ENCODE measurements at regions not wholly inside any gene's neighbourhood (a gene's known extent, or its start where the extent isn't known, plus 50 kb on each side); places are given as distances from the start of the nearest gene placed in this dataset.

DNA sequence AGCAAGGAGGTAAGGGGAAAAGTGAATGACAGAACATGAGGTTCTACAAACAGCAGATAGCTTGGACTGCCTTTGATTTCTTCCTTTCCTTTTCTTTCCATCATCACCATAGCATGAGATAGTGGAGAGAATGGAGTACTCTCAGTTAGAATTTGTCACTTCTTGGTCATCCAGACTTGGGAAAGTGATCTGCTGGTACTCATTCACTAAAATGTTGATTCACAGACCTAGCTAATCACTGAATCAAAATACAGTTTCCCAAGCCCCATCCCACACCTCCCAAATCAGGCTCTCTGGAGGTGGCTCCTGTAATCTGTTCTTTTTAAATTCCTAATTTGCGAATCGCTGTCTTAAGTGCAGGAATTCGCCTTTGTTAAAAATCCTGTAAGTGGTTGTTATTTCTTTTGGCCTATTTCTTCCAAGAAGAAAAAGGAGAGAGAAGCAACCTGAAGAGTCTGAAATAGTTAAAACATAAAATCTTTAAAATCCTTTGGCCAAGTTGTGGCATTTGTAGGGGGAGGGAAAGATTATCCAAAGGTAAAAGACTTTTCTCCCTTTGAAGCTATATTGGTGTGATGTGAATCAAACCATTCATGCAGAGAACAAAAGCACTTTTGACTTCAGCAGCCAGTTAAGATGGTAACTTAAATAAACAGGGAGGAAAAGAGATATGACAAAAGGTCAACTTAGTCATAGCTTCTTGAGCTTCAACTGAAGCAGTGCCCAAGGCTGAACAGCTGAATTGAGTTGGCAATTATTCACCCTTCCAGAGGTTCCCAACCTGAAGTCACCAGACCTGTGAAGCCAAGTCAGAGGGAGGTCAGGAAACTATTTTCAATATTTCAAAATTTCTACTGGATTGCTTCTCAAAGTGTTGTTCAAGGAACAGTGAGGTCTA, 255.1 kb upstream of the KRR1 start:
- peak overlapping the region in 1 of 2 experiments; percentile 51; a peak in 2 of 4 replicates for H3K27ac ChIP-seq (ENCODE audit: low read depth in 2 of 2, low read length in 1 of 2)
- no peaks in the 10 kb centered on the region for H3K27me3 ChIP-seq (ENCODE audit: insufficient read depth)
- WGBS (ENCODE audit: low lambda C conversion rate) = 85% methylated on average over 3 of the region's 3 CpGs
- H3K79me2 ChIP-seq (ENCODE audit: insufficient read depth) = no peaks in the 10 kb centered on the region
- no peaks in the 10 kb centered on the region for H4K20me1 ChIP-seq (ENCODE audit: insufficient read depth)
- H3K4me3 ChIP-seq (ENCODE audit: low read depth in 2 of 2, low read length in 1 of 2) = no peak overlapping the region
- H3K36me3 ChIP-seq (replicated peaks in 1 of 2; ENCODE audit: control insufficient read depth in 1 of 2, insufficient read depth in 2 of 2, low read length in 1 of 2) = no peaks in the 10 kb centered on the region
- H3K9ac ChIP-seq = no peak overlapping the region
- peak overlapping the region; percentile 35; the same call in 1 of the 2 replicates for H2AFZ ChIP-seq (ENCODE audit: low read depth)
- H3K9me2 ChIP-seq = no peaks in the 10 kb centered on the region
- POLR2A ChIA-PET = no interaction called here
- H3F3A ChIP-seq (replicated peaks; ENCODE audit: insufficient read depth) = peaks cover 17% of the 10 kb centered on the region
- CTCF ChIA-PET = interaction anchor here (0.6 to 1.5 kb wide), 2 partner anchors 15 to 463 kb away, joined by 3 to 4 read pairs; no protein-coding TSS in a partner anchor
- peaks cover 0 to 10% of the 10 kb centered on the region in 2 experiments; a peak in 1 of 4 replicates for H3K4me1 ChIP-seq (ENCODE audit: control insufficient read depth in 1 of 2, insufficient read depth in 2 of 2, low read depth in 1 of 2, low read length in 1 of 2)
- no peaks in the 10 kb centered on the region for H3K9me3 ChIP-seq
- 0 out of 2 replicates have a peak overlapping the region, but pooled peaks have one; percentile 39 for H3K4me2 ChIP-seq
- DNase-seq = no peak
- TF ChIP-seq MEF2A (IDR thresholded peaks at IDR 0.05; ENCODE audit: borderline replicate concordance, low read depth) (0 out of 2 replicates have a peak, but pooled peaks have one; percentile 15), EZH2phosphoT487 (IDR thresholded peaks at IDR 0.05; ENCODE audit: borderline replicate concordance, low read depth) (no peak), TEAD4 (IDR thresholded peaks at IDR 0.05; ENCODE audit: borderline replicate concordance, insufficient read depth) (0 out of 2 replicates have a peak, but pooled peaks have one; percentile 17), FOXJ3 (CRISPR knock-in tag; IDR thresholded peaks at IDR 0.05) (no peak), ELF1 (IDR thresholded peaks at IDR 0.05) (no peak), GABPA (IDR thresholded peaks at IDR 0.05; ENCODE audit: low read depth) (no peak), FOSL2 (IDR thresholded peaks at IDR 0.05; ENCODE audit: borderline replicate concordance, low read depth) (peak; percentile 56), MXI1 (IDR thresholded peaks at IDR 0.05; ENCODE audit: low read depth, low read length) (no peak), JUND (IDR thresholded peaks at IDR 0.05) (peak; percentile 41), TCF12 (IDR thresholded peaks at IDR 0.05) (peak; percentile 76), RFX5 (IDR thresholded peaks at IDR 0.05; ENCODE audit: low read length) (no peak), CHD2 (IDR thresholded peaks at IDR 0.05; ENCODE audit: low read length, partially characterized antibody) (no peak), NFIC (IDR thresholded peaks at IDR 0.05; ENCODE audit: borderline replicate concordance) (peak; percentile 67; the same call in 1 of the 2 replicates), SMC3 (IDR thresholded peaks at IDR 0.05; ENCODE audit: low read depth, low read length) (no peak), TAF1 (IDR thresholded peaks at IDR 0.05; ENCODE audit: borderline replicate concordance, low read depth, low read length) (no peak), GATA2 (CRISPR knock-in tag; IDR thresholded peaks at IDR 0.05) (no peak), RXRA (IDR thresholded peaks at IDR 0.05; ENCODE audit: borderline replicate concordance, low read depth) (peak; percentile 79; the same call in 1 of the 2 replicates), YY1 (IDR thresholded peaks at IDR 0.05; ENCODE audit: low read depth) (no peak), FOXM1 (IDR thresholded peaks at IDR 0.05; ENCODE audit: low read depth) (no peak), NRF1 (IDR thresholded peaks at IDR 0.05; ENCODE audit: low read depth, low read length) (no peak), SIN3A (IDR thresholded peaks at IDR 0.05; ENCODE audit: borderline replicate concordance, low read depth, low read length) (no peak), RAD21 (IDR thresholded peaks at IDR 0.05; ENCODE audit: low read length) (no peak)
- TF ChIP-seq, protein P1, sequence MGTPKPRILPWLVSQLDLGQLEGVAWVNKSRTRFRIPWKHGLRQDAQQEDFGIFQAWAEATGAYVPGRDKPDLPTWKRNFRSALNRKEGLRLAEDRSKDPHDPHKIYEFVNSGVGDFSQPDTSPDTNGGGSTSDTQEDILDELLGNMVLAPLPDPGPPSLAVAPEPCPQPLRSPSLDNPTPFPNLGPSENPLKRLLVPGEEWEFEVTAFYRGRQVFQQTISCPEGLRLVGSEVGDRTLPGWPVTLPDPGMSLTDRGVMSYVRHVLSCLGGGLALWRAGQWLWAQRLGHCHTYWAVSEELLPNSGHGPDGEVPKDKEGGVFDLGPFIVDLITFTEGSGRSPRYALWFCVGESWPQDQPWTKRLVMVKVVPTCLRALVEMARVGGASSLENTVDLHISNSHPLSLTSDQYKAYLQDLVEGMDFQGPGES (IDR thresholded peaks at IDR 0.05; ENCODE audit: low read depth, low read length) = no peak
- TF ChIP-seq, protein P2, sequence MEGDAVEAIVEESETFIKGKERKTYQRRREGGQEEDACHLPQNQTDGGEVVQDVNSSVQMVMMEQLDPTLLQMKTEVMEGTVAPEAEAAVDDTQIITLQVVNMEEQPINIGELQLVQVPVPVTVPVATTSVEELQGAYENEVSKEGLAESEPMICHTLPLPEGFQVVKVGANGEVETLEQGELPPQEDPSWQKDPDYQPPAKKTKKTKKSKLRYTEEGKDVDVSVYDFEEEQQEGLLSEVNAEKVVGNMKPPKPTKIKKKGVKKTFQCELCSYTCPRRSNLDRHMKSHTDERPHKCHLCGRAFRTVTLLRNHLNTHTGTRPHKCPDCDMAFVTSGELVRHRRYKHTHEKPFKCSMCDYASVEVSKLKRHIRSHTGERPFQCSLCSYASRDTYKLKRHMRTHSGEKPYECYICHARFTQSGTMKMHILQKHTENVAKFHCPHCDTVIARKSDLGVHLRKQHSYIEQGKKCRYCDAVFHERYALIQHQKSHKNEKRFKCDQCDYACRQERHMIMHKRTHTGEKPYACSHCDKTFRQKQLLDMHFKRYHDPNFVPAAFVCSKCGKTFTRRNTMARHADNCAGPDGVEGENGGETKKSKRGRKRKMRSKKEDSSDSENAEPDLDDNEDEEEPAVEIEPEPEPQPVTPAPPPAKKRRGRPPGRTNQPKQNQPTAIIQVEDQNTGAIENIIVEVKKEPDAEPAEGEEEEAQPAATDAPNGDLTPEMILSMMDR (IDR thresholded peaks at IDR 0.05) = no peak
- TF ChIP-seq, protein P3, sequence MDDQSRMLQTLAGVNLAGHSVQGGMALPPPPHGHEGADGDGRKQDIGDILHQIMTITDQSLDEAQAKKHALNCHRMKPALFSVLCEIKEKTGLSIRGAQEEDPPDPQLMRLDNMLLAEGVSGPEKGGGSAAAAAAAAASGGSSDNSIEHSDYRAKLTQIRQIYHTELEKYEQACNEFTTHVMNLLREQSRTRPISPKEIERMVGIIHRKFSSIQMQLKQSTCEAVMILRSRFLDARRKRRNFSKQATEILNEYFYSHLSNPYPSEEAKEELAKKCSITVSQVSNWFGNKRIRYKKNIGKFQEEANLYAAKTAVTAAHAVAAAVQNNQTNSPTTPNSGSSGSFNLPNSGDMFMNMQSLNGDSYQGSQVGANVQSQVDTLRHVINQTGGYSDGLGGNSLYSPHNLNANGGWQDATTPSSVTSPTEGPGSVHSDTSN (IDR thresholded peaks at IDR 0.05) = peak; percentile 65
- TF ChIP-seq, protein P4, sequence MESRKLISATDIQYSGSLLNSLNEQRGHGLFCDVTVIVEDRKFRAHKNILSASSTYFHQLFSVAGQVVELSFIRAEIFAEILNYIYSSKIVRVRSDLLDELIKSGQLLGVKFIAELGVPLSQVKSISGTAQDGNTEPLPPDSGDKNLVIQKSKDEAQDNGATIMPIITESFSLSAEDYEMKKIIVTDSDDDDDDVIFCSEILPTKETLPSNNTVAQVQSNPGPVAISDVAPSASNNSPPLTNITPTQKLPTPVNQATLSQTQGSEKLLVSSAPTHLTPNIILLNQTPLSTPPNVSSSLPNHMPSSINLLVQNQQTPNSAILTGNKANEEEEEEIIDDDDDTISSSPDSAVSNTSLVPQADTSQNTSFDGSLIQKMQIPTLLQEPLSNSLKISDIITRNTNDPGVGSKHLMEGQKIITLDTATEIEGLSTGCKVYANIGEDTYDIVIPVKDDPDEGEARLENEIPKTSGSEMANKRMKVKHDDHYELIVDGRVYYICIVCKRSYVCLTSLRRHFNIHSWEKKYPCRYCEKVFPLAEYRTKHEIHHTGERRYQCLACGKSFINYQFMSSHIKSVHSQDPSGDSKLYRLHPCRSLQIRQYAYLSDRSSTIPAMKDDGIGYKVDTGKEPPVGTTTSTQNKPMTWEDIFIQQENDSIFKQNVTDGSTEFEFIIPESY (IDR thresholded peaks at IDR 0.05; ENCODE audit: borderline replicate concordance, low read depth) = 0 out of 2 replicates have a peak, but pooled peaks have one; percentile 19
- TF ChIP-seq, protein P5, sequence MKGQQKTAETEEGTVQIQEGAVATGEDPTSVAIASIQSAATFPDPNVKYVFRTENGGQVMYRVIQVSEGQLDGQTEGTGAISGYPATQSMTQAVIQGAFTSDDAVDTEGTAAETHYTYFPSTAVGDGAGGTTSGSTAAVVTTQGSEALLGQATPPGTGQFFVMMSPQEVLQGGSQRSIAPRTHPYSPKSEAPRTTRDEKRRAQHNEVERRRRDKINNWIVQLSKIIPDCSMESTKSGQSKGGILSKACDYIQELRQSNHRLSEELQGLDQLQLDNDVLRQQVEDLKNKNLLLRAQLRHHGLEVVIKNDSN (IDR thresholded peaks at IDR 0.05; ENCODE audit: borderline replicate concordance, low read depth) = no peak
